GM21360 (cell line): ENCODE measurements at regions not wholly inside any gene's neighbourhood (a gene's known extent, or its start where the extent isn't known, plus 50 kb on each side); places are given as distances from the start of the nearest gene placed in this dataset.
A peak's percentile ranks its signal among the peaks of the same experiment; 100 is the strongest.
"Not testable (repeated sequence)": the region's sequence is repeated elsewhere in the genome, so short reads cannot be mapped to it uniquely, and the experiment has no call there.

Source experiments
- ATAC-seq: cut with Tn5 transposase; IDR thresholded peaks from one replicate; pipeline ENCODE4 v1.9.1; 2021; ENCODE audit warnings: mild to moderate bottlenecking, moderate library complexity; ENCODE audit not compliant: unreplicated experiment

DNA sequence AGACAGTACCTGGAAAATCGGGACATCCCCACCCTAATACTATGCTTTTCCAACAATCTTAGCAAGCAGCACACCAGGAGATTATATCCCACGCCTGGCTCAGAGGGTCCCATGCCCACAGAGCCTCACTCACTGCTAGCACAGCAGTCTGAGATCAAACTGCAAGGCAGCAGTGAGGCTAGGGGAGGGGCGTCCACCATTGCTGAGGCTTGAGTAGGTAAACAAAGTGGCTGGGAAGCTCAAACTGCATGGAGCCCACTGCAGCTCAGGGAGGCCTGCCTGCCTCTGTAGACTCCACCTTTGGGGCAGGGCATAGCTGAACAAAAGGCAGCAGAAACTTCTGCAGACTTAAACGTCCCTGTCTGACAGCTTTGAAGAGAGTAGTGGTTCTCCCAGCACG lies 275.5 kb downstream of the IKZF2 start:
- not testable (repeated sequence) for ATAC-seq

DNA sequence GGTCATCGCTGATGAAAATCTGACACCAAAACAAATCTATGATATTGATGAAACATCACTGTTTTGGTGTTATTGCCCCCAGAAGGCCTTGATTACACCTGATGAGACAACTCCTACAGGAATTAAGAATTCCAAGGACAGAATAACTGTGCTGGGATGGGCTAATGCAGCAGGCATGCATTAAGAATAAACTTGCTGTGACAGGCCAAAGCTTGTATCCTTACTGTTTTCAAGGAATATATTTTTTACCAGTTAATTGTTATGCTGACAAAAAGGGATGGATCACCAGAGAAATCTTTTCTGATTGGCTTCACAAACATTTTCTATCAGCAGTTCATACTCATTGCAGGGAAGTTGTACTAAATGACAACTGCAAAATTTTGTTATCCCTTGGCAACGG lies 278.2 kb downstream of the IKZF2 start:
- no peak for ATAC-seq

DNA sequence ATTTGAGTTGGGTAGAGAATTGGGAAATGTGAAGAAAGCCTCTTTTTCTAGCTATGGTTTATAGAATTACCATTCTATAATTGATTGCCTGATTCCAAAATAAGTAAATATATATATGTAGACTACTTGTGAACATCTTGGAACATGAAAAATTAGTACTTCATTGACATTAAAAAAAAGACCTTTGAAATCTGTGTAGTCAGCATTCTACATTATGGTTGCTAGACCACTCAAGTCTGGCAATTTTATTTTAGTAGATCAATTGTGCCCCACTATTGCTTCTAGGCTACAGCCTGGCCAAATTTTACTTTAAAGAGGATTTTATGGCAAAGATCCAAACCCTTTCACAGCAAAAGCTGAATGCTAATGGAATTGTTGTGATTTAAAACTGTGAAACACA lies 279.8 kb downstream of the IKZF2 start:
- no peak for ATAC-seq

DNA sequence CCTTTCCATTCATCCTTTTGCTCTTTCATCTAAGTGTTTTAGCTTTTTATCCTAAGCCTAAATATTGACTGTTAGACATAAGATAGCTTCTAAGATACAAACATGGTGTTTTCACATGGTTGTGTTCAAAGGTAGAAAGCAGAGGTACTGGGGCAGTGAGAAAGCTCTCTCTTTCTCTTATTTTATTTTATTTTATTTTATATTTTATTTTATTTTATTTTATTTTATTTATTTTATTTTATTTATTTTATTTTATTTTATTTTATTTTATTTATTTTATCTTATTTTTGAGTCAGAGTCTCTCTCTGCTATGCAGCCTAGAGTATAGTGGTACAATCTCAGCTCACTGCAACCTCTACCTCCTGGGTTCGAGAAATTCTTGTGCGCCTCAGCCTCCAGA lies 287.2 kb downstream of the IKZF2 start:
- no peak for ATAC-seq

DNA sequence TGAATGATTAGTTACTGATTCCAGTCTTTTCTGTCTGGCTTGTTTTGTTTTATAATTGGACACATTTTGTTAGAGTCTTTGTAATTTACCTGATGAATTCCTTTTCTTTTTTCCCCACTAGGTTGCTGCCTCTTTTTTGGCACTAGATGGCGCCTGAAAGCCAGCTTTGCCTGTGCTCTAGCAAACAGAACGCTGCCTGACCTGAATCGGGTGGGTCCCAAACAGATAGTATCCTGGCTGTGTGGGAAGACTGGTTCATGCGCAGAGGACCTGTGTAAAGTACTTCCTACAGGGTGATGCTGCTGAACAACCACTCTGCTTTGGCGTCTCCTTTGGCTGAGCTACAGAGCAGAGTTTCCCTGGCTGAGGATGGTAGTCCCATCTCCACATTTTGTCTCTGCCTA lies 288.2 kb downstream of the IKZF2 start:
- peak; percentile 51 for ATAC-seq

DNA sequence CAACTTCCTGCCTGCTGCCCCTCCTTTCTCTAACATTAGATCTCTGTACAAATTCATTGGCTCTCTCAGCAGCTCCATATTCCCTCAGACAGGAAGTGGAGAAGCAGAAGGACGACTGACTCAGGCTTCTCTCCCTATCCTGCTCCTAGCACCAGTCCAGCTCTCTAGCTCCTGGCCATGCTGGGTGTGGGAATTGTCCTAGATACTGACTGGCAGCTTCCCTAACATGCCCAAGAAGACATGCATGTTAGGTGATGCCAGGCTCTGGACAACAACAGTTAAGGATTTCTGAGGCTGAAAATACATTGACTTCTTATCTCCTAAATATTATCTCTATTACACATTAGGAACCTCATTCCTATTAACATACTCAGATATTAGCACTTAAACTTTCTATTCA lies 292.9 kb downstream of the IKZF2 start:
- no peak for ATAC-seq

DNA sequence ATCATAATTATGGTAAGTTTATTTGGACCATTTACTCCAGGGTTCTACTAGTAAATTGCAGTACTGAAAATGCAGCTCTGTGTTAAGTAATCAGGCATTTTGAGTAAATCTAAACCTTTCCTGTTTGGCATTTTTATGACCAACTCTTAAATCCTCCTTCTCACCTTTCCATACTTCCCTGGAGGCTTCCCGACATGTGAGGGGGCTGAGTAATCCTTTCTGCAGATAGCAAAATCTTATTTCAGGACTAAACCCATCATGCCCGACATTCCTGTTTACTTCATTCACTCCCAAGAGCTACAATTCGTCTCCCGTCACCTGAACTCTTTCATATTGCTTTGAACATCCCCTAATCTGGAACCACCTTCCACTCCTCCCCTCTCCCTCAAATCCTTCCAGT lies 296.6 kb downstream of the IKZF2 start:
- no peak for ATAC-seq

DNA sequence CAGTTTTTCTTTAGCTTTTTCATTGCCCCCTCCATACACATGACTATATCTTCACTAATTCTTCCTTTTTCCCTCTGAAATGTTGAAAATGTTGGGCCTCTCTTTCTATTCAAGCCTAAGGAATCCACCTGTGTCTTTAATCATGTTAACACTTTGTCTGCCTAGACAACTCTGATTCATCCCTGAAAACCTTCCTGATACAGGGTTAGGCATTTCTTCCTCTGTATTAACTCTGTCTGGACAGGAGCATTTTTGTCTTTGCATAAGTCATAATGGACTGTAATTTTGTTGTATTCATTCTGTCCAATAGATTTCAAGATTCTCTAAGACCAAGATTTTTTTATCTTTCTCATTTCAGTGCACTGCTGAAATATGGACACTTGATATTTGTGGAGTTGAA lies 297.3 kb downstream of the IKZF2 start:
- no peak for ATAC-seq

DNA sequence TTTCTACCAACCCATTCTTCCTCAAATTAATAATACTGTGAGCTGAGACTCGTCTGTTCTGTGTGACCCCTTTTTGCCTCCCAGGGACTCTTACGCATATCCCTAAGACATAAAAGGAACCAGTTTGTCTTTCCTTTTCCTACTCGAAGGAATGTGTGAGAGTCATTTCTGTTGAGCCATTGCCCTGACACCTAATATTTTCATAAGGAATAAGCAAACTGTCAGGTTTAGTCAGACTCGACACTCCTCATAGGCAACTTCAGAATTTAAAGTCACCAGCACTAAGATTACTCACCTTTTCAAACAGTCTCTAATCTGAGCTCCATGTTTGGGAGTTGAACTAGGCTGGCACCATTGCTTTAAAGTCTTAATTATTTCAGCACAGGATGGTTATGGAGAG lies 305.5 kb downstream of the IKZF2 start:
- no peak for ATAC-seq

DNA sequence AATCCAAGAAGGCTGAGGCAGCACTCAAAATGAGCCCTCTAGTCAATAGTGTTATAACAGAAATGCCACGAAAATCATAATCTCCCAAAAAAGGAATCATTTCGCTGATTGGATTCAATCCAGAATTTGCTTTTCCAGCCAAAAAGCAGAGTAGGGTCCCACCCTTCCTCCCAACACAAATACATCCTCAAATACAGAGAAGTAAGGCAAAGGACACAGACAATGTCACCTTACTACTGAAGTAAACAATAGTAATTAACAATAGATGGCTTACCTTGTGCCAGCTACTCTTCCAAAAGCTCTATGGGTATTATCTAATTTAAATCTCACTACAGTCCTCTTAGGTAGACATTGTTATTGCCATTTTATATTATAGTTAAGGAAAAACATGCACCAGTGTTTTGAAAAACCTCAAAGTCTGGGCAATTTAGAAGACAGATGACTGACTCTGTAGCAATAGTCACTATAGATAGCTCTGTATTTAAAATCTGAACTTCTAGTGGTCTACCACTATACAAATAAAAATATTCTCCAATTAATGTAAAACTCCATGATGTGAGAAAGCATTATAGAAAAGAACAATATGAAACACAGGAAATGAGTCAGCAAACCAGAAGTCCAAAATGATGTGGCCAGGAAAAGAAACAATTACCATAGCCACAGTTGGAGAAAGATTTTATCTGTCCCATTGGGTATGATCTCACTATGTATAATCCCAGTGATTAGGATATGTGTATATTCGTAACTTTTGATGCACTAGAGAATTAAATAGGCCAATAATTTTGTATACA lies 305.0 kb upstream of the ERBB4 start:
- no peak for ATAC-seq

DNA sequence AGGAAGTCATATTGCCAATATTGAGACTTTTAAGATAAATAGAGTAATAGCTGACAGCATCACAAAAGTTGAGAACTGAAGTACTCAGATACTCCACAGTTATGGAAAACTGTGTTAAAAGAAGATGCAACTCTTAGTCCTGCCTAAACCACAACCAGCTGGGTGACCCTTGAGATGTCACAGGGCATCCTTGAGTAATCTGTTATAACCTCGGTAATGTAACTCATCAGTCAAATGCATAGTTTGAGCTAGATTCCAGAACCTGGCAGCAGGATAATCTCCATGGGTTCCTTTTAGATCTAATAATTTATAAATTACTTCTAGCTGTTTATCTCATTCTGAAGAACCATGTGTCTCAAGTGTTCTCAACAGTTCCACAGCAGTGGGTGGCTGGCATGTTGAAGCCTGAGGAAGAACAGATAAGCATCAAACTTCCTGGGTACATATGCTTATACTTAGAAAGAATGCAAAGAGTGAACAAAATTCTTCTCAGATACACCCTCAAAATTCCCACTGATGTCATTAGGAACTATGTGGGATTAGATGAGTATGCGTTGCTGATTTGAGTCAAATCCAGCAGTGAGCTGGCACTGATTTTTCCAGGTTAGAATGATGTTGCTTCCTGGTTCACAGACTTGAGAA lies 304.1 kb upstream of the ERBB4 start:
- no peak for ATAC-seq

DNA sequence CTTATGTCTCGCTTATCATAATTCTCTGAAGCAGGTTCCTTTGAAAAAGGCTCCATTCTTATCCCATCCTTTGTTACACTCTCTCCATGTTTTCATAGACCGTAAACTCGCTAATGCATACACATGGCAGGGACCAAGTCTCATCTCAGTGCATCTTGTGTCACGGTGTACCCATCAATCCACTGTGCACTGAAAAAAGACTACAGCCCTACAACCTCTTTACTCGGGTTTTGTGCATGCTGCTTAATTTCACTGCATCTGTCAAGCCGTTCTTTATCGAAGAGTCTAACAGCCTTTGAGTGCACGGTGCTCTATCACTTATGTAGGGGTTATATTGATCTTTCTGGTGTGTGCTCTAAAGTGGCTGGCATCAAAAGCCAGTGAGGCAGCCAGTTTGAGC lies 302.9 kb upstream of the ERBB4 start:
- no peak for ATAC-seq

DNA sequence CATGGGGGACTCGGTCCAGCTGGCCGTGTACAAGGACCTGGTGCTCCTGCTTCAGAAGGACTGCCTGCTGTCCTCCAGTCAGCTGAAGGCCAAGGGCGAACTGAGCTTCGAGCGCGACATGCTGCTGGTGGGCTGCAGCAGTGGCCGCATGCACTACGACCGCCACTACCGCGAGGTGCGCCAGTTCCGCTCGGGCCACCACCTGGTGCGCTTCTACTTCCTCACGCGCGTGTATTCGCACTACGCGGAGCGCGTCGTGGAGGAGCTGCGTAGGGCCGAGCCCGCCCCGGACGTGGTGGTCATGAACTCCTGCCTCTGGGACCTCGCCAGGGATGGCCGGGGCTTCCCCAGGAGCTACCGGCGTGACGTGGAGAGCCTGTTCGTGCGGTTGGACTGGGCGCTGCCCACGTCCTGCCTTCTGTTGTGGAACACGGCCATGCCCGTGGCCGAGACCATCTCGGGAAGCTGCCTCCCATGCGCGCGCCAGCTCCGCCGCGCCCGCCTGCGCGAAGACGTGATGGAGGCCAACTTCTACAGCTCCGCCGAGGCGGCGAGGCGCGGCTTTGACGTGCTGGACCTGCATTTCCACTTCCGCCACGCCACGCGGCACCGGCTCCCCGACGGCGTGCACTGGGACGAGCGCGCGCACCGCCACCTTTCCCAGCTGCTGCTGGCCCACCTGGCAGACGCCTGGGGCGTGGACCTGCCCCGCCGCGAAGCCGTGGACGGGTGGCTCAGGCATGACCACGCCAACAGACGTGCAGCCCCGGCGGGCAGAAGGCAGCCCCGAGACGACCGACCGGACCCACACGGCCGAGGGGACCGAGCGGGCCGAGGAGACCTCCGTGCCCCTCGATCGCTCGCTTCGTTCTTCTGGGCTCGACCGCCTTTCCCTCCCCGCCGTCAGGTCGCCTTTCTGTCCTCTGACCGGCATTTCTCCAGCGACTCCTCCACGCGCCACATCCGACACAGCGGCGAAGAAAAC lies 293.9 kb upstream of the ERBB4 start:
- ATAC-seq, result no peak

DNA sequence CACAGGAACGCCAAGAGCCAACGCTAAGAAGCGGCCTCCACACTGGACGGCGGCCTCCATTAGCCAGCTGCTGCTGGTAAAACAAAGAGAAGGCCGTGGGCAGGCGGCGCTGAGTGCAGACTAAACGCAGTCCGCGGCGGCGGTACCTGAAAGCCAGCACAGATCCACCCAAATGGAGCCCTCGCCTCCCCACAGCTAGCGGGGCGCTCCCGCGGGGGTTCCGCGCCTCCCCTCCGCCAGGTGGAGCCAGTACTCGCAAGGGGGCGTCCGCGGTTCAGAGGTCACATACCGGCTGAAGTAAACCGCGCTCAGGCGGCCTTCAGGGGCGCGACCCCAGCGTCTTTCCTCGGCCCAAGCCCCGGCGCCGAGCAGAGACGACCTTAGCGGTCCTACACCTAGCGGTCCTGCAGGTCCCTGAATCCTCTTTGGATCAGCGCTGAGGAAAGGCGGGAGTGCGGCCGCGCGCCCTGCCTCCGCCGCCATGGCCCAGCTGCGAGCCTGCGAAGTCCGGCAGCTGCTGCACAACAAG lies 293.1 kb upstream of the ERBB4 start:
- ATAC-seq, result no peak

DNA sequence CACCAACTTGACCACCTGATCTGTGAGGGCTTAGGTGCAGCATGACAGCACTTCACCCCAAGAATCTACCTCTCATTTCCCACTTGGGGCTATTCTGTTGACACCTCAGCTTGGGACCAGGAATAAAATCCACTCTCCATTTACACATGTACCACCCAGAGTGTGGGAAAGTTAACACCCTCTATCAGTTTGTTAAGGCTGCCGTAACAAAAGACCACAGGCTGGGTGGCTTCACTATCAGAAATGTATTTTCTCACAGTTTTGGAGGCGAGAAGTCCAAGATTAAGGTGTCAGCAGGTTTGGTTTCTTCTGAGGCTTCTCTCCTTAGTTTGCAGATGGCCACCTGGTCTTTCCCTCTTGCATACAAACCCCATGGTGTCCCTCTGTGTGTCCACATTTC lies 277.7 kb upstream of the ERBB4 start:
- ATAC-seq, result no peak

DNA sequence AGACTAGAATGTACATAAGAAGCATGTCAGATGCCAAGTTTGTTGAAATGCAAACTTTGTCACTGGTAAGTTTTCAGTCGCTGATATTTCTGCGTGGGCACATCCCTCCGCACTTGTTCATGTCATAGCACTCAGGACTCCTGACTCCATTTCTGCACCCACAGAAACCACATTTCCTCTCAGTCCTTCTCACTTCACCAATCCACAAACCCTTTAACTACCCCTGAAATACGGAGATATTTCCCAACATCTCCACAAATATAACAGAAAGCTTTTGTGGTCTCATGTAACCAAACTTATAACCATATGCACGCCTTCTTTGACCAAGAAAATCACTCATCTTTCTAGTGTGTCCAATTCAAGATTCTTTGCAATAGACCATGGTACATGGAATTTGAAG lies 276.9 kb upstream of the ERBB4 start:
- no peak for ATAC-seq

DNA sequence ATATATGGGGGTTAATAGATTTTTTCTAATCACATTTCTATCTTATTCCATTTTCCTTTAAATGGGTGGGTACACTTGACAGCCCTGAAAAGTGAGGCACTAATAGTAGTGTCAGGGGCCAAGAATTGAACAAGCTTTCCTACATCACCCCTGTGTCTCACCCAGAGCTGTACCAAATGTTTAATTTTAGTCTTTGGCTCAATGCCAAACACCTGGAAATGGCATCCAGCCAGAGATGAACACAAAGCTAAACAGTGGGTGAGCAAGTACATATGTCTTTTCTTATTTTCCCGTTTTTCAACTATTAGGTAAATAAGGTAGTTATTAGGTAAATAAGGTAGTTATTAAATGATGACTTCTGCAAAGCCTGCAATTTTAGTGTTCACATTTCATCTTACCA lies 276.3 kb upstream of the ERBB4 start:
- ATAC-seq, result no peak

DNA sequence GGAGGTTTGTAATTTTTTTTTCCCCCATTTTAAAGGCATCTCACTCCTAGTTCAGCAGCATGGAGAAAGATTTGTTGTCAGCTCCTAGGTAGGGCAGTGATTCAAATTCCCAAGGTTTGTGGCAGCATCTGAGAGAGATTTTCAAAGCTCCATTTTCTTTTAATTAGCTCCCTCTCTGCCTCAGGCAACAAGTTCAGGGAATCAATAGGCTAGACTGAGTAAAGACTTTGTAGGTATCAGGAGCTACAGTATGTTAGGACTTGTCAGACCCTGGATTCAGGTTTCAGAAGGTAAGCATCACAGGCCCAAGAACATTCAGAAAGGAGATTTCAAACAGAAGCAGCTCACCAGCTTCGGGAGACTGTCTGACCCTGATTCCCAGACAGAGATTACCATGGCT lies 273.3 kb upstream of the ERBB4 start:
- ATAC-seq, result no peak

DNA sequence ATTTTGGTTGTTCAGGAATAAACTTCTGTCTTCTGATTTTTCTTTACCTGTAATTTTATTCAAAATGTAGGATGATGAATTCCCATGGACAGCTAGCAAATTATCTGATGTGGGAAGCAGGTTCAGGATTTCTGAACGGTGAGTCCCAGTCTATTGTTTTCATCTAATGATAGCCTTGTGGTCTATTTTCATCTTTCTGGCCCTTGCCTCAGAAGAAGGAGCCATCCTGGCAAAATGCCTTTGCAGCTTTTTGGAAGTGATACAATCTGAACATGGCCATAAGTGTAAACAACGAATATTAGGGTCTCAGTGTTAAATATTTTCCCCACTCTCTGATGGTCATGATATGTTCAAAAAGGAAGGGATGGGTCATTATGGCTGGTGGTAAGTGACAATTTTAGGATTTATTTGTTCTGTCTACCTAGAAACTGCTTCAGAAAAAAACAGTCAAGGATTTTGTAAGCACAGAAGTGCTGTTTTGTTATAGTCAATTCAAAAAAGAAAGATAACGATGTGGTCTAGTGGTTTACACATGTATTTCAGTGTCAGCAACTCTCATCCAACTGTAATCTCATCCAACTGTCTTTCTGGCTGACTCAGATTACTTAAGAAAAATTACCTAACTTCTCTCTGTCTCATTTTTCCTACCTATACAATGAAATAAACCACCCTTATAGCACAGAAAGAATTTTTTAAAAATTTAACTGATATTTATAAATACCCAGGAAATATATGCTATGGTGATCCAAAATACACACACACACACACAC lies 272.6 kb upstream of the ERBB4 start:
- no peak for ATAC-seq

DNA sequence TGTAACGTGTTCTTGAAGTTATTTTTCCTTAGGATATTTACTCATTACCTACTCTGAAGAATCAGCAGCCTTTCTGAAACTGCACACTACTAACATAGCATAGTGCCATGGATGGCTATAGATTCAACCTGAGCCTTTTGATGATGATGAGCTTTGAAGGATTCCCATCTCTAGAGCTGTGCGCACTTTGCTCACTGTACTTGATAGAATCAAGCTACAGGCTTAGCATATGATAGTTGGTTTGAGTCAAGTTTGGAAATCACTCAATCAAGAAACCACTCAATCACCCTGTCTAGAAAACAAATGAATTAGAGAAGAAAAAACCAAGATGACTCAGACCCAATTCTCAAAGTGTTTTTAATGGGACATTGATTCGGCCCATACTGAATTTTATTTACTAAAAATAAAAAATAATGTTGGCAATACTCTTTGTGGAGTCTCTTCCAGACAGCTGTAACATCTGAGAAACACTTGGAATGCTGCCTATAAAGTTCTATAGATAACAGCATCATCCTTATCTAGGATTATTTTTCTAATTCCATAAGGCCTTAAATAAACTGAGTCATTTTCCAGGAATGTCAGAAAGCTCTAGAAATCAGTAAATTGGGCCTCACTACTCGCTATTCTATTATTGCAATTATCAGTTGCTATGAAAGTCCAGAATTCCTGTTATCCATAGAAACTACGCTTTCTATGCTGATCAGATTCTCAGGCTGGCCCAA lies 259.0 kb upstream of the ERBB4 start:
- ATAC-seq, result no peak
